ENCODE measurements at regions not wholly inside any gene's neighbourhood (a gene's known extent, or its start where the extent isn't known, plus 50 kb on each side); places are given as distances from the start of the nearest gene placed in this dataset.

GRCh38 chr18:53950545-53950944 lies 273.9 kb downstream of the MBD2 start:
- TF ChIP-seq, protein P1, sequence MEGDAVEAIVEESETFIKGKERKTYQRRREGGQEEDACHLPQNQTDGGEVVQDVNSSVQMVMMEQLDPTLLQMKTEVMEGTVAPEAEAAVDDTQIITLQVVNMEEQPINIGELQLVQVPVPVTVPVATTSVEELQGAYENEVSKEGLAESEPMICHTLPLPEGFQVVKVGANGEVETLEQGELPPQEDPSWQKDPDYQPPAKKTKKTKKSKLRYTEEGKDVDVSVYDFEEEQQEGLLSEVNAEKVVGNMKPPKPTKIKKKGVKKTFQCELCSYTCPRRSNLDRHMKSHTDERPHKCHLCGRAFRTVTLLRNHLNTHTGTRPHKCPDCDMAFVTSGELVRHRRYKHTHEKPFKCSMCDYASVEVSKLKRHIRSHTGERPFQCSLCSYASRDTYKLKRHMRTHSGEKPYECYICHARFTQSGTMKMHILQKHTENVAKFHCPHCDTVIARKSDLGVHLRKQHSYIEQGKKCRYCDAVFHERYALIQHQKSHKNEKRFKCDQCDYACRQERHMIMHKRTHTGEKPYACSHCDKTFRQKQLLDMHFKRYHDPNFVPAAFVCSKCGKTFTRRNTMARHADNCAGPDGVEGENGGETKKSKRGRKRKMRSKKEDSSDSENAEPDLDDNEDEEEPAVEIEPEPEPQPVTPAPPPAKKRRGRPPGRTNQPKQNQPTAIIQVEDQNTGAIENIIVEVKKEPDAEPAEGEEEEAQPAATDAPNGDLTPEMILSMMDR (conservative IDR thresholded peaks at IDR 0.05; ENCODE audit: low read depth, low read length): no peak; the same call in 1 of the 2 replicates
- TF ChIP-seq EZH2 (IDR thresholded peaks at IDR 0.05; ENCODE audit: low read length, unreplicated experiment): no peak

Data from PC-3 (cell line).